ENCODE measurements at regions not wholly inside any gene's neighbourhood (a gene's known extent, or its start where the extent isn't known, plus 50 kb on each side); places are given as distances from the start of the nearest gene placed in this dataset.

DNA sequence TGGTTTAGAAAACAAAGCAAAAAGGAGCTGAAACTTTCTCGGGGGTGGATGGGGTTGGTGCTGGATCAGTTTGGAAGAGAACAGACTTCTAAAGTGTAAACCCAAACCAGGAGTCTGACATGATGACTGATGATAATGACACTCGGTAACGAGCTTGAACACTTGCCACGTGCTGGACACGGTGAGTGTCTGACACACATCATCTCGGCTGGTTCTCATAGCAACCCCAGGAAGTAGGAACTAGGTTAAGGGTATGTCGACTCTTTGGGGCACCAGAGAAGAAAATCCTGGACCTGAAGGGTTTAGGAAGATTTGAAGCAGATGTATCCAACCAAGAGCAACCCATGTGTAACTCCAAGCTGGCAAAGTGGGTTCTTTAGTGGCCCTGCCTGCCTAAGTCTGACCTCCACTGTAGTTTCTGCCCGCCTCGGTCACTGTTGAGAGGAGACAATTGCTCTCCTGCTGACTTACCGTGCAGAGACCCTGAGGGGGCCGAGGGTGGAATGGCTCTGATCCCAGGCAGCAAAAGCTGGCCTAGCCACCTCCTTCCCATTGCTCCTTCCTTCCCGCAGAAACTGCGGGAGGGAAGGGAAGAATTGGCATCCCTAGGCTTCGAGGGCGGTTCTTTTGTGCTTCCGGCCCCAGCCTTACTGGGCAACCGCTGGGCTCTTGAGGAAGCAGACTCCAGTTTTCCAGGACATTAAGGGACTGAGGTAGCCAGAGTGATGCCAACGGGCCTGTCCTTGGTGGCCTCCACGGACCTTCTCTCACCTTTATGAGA, 156.0 kb downstream of the TOMM20 start:
- DNase-seq: peak; percentile 54

DNA sequence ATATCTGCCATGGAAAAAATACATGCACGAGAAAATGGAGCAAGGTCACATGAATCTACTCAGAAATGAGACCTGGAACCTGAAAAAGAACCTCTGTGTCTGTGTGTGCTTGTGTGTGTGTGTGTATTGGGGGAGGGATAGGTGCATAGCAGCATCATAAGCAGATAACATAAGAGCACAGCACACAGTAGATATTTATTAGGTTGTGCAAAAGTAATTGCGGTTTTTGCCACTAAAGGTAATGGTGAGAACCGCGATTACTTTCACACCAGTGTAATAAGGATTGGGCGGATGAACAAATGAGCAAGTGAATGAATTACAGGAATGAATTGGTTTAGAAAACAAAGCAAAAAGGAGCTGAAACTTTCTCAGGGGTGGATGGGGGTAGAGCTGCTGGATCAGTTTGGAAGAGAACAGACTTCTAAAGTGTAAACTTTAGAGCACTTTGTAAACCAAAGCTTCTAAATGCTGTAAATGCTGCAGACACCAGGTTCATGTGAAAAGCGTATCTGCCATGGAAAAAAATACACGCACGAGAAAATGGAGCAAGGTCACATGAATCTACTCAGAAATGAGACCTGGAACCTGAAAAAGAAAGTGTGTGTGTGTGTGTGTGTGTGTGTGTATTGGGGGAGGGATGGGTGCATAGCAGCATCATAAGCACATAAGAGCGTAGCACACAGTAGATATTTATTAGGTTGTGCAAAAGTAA, 156.9 kb downstream of the TOMM20 start:
- peak; percentile 68 for DNase-seq

DNA sequence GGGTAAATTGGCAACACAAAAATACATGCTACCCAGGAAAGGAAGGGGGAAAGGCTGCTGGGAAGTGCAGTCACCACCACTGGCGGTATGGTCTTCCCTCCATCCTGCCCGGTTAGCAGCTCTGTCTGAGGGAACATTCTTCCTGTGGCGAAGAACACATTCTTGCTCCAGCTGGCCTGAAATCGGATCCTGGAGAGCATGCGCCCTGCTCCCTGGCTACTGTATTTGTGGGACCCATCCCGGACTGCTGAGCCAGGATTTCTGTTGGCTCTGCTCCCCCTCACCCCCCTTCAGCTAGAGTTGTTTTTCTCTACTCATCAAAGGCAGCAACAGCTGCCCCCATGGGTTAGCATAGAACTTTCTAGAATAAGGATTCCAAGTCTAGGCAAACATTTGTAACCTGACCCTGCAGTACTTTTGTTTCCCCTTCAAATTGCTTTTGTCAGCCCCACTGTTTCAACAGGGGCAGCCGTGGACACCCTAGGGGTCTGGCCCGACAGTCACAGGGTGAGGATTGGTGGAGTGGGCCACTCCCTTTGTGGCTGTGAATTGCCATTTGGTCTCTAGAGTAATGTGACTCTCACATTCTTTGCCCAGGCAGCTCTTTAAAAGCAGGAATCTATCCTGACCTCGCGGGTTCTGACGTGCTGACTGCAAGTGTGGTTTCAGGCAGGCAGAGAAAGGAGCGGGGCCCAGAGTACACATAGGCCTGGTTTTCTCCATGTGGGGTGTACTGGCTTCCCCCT, 157.7 kb downstream of the TOMM20 start:
- peak; percentile 73 for DNase-seq

DNA sequence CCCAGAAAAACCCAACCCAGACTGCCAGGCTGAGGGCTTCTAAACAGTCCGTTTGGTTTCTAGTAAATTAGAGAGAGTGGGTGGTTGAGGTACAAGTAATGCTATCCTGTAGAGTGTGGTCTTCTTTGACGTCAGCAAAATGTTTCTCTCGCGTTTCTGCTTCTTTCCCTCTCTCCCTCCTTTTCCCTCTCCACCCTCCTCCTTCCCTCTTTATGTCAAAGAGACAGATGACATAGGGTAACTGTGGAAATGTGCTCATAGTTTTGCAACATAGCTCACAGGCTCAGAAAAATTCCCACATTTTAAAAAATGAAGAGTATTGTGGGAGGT, 158.3 kb downstream of the TOMM20 start:
- DNase-seq: peak; percentile 42

DNA sequence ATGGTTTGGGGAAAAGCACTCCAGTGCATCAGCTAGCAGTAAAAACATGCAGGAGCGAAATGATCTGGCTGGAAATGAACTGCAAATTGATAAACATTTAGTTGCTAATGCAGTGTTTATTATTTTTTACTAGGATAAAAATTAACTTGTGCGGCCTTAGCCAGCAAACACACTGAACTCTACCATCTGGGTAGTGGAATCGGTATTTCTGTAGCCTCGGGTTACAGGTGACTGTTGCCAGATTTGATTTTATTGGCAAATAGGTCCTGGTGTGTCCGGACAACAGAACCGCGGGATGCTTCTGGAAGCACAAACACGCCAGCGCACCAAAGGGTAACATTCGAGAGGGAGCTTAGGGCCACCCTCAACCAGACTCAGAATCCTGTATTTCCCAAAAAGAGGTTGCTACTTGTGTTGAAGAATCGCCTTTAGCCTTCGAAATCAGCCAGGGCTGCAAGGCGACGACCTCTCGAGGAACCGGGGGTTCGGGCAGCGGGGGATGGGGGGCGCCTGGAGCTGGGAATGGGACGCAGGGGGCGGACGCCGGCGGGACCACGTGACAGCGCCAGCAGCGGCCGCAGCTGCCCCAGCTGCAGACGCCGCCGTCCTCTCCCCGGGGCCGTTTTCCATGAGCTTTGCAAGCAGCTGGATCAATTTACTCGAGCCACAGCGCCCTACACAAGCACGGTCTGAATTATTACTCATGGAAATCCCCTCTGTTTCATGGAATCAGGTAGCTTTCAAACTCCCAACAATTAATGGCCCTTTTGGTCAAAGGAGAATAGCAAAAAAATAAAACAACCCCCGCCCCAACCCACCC, 158.8 kb downstream of the TOMM20 start:
- no peak for DNase-seq

DNA sequence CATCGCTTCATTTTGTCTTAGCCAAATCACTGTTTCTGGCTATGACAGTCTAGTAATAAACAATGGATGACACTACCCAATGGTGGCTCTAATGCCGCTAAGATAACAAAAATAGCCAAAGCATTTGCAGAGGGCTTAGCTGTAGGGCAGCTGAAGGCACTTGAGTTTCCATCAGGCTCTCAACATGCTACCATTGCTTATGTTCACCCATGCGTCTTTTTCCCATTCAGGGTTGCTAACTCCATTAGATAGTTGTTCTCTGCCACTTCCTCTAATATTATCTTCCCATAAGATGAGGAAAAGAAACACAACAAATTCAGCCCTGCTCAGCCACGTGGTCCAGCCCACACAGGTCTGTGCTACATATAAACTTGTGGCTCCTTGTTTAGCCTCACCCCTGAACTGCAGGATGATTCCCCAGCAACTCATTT, 159.6 kb downstream of the TOMM20 start:
- DNase-seq: no peak

DNA sequence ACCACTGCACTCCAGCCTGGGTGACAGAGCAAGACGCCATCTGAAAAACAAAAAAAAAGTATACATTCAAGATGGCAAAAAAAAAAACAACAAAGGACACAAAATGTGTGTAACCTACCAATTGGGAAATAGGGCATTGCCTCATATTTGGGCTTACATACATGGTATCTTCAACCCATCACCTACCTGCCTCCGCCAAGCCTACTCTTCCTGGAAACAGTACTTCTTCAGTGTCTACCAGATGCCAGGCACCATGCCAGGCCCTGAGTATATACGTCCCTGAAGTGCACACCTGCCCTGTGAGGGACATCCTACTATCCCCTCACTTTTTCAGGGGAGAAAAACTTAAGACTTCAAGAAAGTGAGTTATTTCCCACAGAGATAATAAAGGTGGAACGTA, 160.2 kb downstream of the TOMM20 start:
- no peak for DNase-seq

DNA sequence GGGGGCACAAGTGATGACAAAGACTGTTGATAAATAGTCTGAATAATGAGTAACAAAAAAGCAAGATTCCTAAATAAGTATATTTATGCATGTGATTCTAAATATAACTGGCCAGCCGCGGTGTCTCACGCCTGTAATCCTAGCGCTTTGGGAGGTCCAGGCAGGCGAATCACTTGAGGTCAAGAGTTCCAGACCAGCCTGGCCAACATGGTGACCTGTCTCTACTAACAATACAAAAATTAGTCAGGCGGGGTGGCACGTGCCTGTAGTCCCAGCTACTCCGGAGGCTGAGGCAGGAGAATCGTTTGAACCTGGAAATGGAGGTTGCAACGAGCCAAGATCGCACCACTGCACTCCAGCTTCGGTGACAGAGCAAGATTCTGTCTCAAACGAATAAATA, 161.5 kb downstream of the TOMM20 start:
- DNase-seq: no peak

DNA sequence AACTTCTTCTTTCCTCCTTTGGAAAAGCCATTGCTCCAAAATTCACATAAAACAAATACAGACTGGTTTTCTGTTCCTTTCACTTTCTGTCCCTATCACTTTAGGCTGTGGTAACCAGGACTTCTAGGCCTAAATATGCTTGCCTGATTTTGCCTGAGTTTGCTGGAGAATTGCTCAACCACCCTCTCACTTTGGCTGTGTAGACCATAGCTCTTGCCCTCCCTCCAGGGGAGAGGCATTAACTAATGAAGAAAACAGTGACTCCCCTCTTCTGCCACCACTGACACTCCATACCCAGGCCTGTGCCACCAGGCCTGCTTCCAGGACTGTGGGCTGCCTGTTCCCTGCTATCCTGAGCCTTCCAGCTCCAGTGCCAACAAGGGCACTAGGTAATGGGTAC, 163.5 kb downstream of the TOMM20 start:
- peak; percentile 43 for DNase-seq

DNA sequence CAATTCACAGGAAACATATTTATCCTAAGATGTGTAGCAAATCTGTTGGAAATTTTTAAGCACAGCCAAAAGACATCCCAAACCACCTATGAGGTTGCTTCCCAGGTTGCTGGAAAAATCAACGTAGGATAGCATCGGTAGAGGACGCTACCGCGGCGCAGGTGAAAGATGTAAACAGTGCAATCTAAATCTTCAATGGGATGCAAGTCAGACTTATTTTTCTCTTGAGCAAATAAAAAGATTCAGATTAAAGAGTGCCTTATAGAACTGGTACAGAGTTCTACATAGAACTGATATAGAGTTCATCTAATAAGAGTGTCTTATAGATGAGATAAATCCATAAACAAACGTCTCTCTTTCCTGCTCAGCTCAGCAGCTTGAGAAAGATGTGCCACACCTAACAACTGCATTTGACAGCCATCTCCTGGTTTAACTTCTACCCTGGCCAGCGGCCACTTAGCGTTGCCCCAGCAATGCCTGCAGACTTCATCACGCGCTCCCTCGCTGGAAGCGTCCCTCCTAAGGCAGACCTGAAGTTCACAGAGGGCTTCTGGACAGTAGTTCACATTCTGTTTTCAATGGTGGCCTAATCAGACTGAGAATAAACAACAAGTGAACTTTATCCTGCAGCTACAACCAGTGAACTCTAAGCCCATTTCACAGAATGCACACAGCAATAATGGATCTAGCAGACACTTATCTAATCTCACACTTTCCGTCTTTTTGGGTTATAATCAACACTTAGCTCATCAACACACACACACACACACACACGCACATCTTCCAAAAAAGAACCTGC, 164.5 kb downstream of the TOMM20 start:
- DNase-seq: no peak

DNA sequence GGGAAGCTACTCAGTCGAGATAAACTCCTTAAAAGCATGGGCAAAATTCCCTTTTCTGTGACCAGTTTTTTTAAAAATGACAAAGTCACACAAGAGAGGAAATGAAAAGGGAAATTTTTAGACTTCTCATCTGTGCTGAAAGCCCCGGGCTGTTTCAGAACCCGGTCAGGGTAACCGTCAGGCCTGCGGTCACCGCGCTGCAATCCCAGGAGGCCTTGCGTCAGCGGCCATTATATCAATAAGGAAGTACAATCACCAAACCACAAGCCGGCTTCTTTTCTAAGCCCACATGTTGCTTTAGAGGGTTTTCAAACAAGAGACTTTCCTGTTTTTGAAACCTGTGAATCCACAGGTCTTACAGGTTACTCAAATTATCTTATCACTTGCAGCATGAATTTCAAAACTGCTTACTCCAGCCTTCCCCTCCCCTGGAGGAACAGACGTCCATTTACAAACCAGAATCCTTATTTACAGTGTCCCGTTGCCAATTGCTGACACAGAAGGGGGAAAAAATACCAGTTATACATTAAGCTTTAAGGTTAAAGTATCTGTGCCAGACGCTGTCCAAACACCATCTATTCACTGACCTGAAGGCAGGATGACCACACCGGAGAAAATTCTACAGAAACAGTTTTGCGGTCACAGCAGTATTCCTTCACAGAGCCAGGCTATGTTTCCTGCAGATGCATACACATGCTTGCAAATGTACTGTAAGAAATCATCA, 165.3 kb downstream of the TOMM20 start:
- peak; percentile 97 for DNase-seq

DNA sequence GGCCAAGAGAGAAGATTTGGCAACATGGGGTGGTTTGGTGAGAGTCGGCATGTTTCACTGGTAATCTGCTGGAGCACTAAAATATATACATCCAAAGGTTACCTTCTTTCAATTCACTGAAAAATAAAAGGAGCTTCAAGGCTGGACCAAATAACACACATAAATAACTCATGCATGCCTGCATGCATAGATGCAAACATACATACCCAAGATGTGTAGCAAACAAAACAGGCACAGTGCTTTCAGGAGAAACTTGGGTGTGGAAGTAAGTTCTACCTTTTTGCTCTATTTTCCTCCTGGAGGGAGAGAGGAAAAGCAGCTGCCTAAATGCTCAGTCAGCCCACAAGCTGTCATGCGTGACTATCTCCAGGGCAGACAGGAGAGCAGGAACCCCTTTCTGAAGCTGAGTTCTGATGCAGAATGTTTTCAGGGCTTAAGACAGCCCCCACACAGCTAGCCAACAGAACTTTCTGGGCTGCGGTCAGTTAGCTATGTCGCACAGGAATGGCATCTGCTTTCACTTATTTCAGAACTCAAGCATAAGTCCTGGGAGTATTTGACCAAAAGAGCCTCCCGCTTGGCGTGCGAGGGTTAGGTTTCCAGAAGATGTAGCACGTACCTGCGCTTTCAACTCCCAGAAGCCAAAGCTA, 166.2 kb downstream of the TOMM20 start:
- DNase-seq: peak; percentile 70

DNA sequence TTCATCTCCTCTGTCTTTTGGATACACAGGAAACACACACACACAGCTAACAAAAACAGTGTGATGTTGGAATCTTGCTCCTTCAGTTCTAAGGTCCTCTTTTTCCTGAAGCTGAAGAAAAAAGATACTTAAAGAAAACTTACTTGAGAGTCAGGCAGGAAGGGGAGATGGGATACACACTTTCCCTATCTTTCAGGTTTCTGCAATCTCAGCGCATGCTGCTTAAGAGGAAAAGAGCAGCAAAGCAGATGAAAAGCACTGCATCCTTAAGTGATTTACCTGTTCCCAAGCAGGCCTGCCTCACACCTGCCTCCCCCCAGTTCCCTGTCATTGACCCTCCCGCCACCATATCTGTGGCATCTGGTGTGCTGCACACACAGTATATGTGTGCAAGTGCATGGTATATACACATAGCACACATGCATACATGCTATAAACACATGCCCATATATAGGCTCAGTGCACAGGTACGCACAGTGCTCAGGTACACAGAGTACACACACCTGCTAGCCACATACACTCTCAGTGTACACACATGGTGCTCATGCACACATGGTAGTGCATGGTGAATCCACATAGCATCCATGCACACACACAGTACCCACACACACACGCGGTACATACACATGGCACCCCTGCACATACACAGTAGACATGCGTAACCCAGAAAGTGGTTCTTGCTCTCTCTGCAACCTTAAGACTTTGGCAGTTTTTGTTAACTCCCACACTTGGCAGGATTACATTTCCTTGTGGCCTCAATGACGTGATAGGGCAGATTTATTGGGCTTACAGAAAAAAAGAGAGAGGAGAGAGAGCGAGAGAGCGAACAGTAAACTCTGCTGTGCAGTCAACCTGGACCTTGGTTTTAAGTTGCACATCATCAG, 166.9 kb downstream of the TOMM20 start:
- DNase-seq: peak; percentile 65

DNA sequence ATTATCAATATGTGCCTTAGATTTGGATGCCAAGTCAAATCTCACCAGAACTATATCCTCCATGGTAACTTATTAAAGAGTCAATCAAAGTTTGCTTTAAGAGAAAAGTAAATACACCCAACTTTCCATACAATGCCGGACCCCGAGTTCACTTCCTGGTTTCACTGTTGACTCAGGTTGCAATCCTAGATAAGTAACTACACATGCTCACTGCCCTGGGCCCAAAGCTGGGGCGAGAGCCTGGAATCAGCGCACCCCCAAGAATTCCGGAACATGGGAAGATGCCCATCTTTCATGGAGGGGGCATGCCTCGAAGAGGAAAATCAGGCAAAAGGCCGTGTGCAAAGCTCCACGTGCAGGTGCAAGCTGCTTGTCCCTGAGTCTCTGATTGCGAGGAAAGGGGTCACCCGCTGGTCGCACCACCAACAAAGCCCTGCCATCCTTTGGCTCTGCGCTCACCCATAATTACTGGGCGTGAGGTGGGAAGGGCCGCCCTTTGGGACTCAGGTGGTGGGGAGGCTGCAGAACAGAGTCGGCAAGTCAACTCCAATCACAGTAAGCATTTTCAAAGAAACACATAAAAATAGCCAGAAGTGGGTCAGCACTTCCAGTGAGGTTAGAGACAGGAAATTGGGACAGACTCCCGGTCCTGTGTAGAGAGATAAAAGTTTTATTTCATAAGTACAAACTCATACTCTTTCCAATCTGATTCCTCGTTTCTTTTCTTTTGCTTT, 167.7 kb downstream of the TOMM20 start:
- DNase-seq: no peak

DNA sequence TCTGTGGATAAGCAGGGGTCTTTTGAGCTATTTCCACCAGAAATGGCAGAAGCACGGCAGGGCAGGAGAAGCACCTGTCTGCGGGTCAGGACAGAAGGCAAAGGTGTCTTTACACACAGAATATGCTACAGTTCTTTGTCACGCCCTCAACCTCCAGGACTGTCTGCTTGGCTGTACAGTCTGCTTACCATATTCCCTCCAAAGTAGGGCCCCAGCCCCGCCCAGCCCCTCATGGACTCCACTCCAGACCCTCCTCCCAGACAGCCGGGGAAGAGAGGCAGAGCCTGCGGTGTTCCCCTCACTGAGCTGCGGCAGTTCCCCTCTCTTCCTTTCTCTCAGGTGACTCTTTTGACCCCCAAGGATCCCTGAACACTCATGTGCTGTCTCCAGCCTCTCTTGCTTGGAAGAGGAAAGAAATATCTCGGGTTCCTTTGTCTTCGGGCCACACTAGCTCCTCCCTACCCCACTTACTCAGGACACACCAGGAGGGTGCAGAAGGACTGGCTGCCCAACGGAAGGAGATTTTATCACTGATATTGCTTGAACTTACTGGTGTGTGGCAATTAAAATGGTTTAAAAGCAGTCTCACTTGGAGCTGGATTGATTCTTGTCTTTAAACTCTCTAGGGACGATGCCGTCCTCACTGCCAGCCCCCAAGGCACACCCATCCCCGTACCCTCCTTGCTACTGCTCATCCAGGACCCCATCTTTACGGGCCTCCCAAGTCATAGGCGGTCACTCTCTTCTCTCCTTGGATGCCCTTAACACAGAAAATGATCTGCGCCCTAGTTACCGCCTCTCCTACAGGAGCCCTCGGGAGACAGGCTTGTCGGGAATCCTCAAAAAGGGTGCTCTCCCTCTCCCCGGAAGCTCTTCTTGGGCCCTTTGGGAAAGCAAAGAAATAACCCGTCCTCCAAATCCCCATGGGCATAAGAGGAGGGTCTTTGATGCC, 169.7 kb downstream of the TOMM20 start:
- no peak for DNase-seq

DNA sequence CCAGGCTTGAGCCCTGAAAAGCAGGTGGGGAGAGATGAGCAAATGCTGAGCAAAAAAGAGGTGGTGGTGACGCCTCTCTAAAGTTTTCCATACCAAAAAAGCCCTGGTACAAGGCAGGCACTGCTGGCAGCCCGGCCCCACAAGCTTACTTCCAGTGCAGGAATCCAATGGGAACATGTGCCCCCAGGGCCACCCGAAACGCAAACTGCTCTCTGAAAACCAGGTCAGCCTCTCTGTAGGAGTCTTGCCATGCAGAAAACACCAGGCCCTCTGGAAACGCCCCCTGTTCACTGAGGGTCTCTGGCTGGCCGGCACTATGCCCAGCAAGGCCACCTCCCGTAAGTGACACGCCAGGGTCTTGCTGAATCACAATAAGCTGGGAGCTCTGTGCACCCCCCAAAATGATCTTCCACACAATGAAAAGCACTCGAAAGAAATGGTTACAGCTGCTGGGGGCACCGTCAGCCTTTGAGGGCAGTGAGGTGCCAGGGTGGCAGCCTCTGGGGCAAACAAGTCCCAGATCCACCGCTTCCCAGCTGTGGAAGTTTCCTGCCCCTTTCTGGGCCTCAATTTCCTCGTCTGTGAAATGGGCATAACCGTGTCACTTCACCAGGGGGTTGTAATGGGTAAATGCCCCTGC, 170.5 kb downstream of the TOMM20 start:
- no peak for DNase-seq

DNA sequence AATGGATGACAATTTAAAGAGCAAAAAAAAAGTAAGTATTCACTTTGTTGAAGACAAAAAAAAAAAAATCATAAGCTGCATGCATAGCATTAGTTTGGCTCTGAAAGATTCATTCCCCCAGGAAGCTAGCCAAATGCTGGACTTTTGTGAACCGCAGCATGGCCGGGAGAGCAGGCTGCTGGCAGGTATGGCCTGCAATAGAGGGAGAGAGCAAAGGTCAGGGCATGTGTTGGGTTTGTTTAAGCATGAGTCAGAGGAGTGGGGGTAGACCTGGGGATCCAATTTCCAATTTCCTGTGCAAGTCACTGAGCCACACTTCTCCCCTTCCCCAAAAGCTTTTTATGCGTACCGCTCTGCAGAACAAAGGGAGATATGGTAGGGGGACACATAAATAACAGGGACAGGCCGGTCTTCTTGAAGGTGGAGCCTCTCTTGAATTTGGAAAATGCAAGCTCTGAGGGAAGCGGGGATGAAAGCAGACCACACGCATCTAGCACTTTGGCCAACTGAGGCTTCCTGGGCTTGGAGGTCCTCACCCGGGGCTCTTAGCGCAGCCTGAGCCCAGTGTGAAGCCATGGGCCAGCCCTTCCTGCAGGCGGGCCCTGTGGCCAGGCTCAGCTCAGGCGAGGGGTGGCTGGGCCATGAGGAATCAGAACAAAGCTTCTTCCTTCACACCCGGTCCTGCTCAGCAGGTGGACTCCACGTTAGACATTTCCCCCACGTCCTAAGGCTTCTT, 171.1 kb downstream of the TOMM20 start:
- DNase-seq: no peak
